A549 (cell line): ENCODE measurements at regions not wholly inside any gene's neighbourhood (a gene's known extent, or its start where the extent isn't known, plus 50 kb on each side); places are given as distances from the start of the nearest gene placed in this dataset.

Experiments
- ATAC-seq, 2 experiments: fragments of 200-7000 bp in 1 of 2; fragments of >200 bp in 1 of 2; cut with Nextera tagmentation in 1 of 2; cut with Tn5 transposase in 1 of 2; 3 replicates each; pipeline versions ENCODE4 v1.8.0 to v1.9.1; 2018 to 2020; ENCODE audit warnings: mild to moderate bottlenecking in 1 of 2, moderate library complexity in 1 of 2
- CTCF ChIA-PET: fragments of 300-600 bp; sonication (Branson Sonifier 250); formaldehyde crosslinking; extraction: SDS; loops from one replicate; lab custom pipeline; 2021; ENCODE audit warnings: antibody characterized with exemption, inconsistent platforms; lab: Yijun Ruan, JAX
- POLR2A ChIA-PET: fragments of 350-600 bp; formaldehyde crosslinking; extraction: SDS; loops from one replicate; lab custom pipeline; 2021; ENCODE audit warnings: antibody characterized with exemption, inconsistent platforms; lab: Yijun Ruan, JAX
- DNase-seq, 2 experiments: peaks; one replicate each; pipeline versions ENCODE4 v3.0.0 to v3.0.0-alpha.2; 2011 to 2016; ENCODE audit warnings: low read depth in 1 of 2, low spot score in 1 of 2
- FAIRE-seq: peaks from 2 replicates; lab custom pipeline; 2011; peaks lifted over from hg19 to GRCh38; lab: Jason Lieb, UNC
- H3K27ac ChIP-seq, 2 experiments: fragments of >200 bp; sonication (Bioruptor Twin); formaldehyde crosslinking; 3 replicates each; pipeline ENCODE4 v1.5.1; 2016 to 2017
- H3K4me1 ChIP-seq: fragments of >200 bp; sonication (Bioruptor Twin); formaldehyde crosslinking; 3 replicates; pipeline ENCODE4 v1.6.1; 2016
- H3K4me2 ChIP-seq: fragments of >200 bp; sonication (Bioruptor Twin); formaldehyde crosslinking; 3 replicates; pipeline ENCODE4 v1.6.1; 2016
- H3K4me3 ChIP-seq: fragments of >200 bp; sonication (Bioruptor Twin); formaldehyde crosslinking; 3 replicates; pipeline ENCODE4 v1.5.1; 2016
- H3K9me3 ChIP-seq: fragments of >200 bp; sonication (Bioruptor Twin); formaldehyde crosslinking; 3 replicates; pipeline ENCODE4 v1.6.1; 2016
- EHF ChIP-seq: fragments of 250-450 bp; sonication (Bioruptor Pico); IDR thresholded peaks from 2 replicates; pipeline ENCODE4 v1.5.0; 2020; ENCODE audit warnings: mild to moderate bottlenecking
- EP300 ChIP-seq, 2 experiments: fragments of >200 bp; sonication (Bioruptor Twin); formaldehyde crosslinking; IDR thresholded peaks; 2 replicates in 1 of 2; 3 replicates in 1 of 2; pipeline ENCODE4 v1.6.1; 2016 to 2017
- ESRRA ChIP-seq: fragments of 150-350 bp; IDR thresholded peaks from 2 replicates; pipeline ENCODE4 v1.6.1; 2014; ENCODE audit warnings: mild to moderate bottlenecking, low read length, borderline replicate concordance
- FOSB ChIP-seq: fragments of 250-450 bp; sonication (Bioruptor Pico); IDR thresholded peaks from 2 replicates; pipeline ENCODE4 v1.5.0; 2020; ENCODE audit warnings: mild to moderate bottlenecking, moderate library complexity
- FOXS1 ChIP-seq: fragments of 250-450 bp; sonication (Bioruptor Pico); IDR thresholded peaks from 2 replicates; pipeline ENCODE4 v1.5.0; 2020; ENCODE audit warnings: mild to moderate bottlenecking, moderate library complexity
- GATA3 ChIP-seq: IDR thresholded peaks from 2 replicates; pipeline ENCODE4 v1.6.1; 2012; ENCODE audit warnings: borderline replicate concordance
- KDM1A ChIP-seq: fragments of 200-600 bp; sonication (generic); IDR thresholded peaks from 2 replicates; pipeline ENCODE4 v1.6.1; 2016; ENCODE audit warnings: low read depth, mild to moderate bottlenecking
- KDM5A ChIP-seq: fragments of 200-600 bp; sonication (generic); IDR thresholded peaks from 2 replicates; pipeline ENCODE4 v1.6.1; 2016; ENCODE audit warnings: antibody characterized with exemption, mild to moderate bottlenecking
- MAFK ChIP-seq: fragments of 450-650 bp; IDR thresholded peaks from 2 replicates; pipeline ENCODE4 v1.6.1; 2014; ENCODE audit not compliant: partially characterized antibody
- MAZ ChIP-seq: fragments of 150-350 bp; IDR thresholded peaks from 2 replicates; pipeline ENCODE4 v1.6.1; 2014; ENCODE audit warnings: antibody characterized with exemption, low read depth, low read length, borderline replicate concordance
- MYC ChIP-seq: IDR thresholded peaks from 2 replicates; pipeline ENCODE4 v1.6.1; 2012; ENCODE audit warnings: mild to moderate bottlenecking, inconsistent platforms, low read length, improper control_type of control experiment, borderline replicate concordance
- PHF8 ChIP-seq: fragments of 200-600 bp; sonication (generic); IDR thresholded peaks from 2 replicates; pipeline ENCODE4 v1.6.1; 2016; ENCODE audit warnings: low read depth, mild to moderate bottlenecking, antibody characterized with exemption, moderate library complexity, borderline replicate concordance
- RARB ChIP-seq: fragments of 250-450 bp; sonication (Bioruptor Pico); IDR thresholded peaks from 2 replicates; pipeline ENCODE4 v1.8.0; 2021; ENCODE audit warnings: mild to moderate bottlenecking, moderate library complexity
- RNF2 ChIP-seq: fragments of 200-600 bp; sonication (generic); IDR thresholded peaks from 2 replicates; pipeline ENCODE4 v1.6.1; 2016; ENCODE audit warnings: low read depth, mild to moderate bottlenecking, antibody characterized with exemption, moderate library complexity, borderline replicate concordance
- TP53 ChIP-seq: fragments of 250-450 bp; sonication (Bioruptor Pico); IDR thresholded peaks from 2 replicates; pipeline ENCODE4 v1.5.0; 2021; ENCODE audit warnings: mild to moderate bottlenecking, moderate library complexity
- ZC3H11A ChIP-seq: fragments of 450-650 bp; IDR thresholded peaks from 2 replicates; pipeline ENCODE4 v1.6.1; 2014; ENCODE audit warnings: antibody characterized with exemption, mild to moderate bottlenecking
- ZNF302 ChIP-seq: fragments of 250-450 bp; sonication (Bioruptor Pico); IDR thresholded peaks from 2 replicates; pipeline ENCODE4 v1.9.0; 2021; ENCODE audit warnings: inconsistent platforms, mild to moderate bottlenecking, moderate library complexity
- ZSCAN20 ChIP-seq: fragments of 250-450 bp; sonication (Bioruptor Pico); IDR thresholded peaks from 2 replicates; pipeline ENCODE4 v1.8.0; 2022; ENCODE audit warnings: mild to moderate bottlenecking, moderate library complexity
- WGBS: methylation state at CpG from one replicate; pipeline ENCODE4 v1.1.6; 2017; ENCODE audit errors: missing lambda C conversion rate; 5-methylcytosine and 5-hydroxymethylcytosine counted together
- TF ChIP-seq, protein P1 (sequence below): fragments of 250-450 bp; sonication (Bioruptor Pico); IDR thresholded peaks from 2 replicates; pipeline ENCODE4 v1.5.0; 2020; ENCODE audit warnings: low read depth, mild to moderate bottlenecking, moderate library complexity
- TF ChIP-seq, protein P2 (sequence below): fragments of >200 bp; sonication (Bioruptor Twin); formaldehyde crosslinking; IDR thresholded peaks from 3 replicates; pipeline ENCODE4 v1.5.1; 2016

DNA sequence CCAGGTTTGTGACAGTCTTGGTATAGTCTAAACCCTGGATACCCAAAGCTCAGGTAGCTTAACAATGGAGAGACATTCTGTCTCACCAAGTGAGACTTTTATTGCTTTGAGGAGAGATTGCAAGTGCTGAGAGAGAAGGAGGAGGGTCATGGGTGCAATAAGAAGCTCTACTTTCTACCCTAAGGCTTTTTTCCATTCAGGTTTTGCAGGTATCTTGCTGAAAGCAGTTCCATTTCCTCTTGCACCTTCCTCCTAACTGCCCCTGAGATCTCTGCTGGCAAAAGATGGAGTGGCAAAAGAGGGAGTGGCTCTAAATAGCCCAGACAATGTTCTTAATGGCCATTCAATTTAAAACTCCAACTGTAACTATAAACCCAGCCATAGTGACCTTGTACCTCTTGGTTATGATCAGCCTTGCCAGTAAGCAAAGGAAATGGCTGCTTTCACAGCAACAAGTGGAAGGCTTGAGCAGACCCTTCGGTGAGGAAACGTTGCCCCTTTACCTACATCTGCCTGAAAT is 105.6 kb upstream of the CPEB2 start:
- H3K27ac ChIP-seq: no peak overlapping the region
- CTCF ChIA-PET: no interaction called here
- no peak for ATAC-seq
- WGBS: 86% methylated on average over 2 of the region's 2 CpGs
- TF ChIP-seq EP300 (IDR thresholded peaks at IDR 0.05) (no peak), ZC3H11A (no peak), ESRRA (no peak), RNF2 (no peak)
- TF ChIP-seq, protein P1, sequence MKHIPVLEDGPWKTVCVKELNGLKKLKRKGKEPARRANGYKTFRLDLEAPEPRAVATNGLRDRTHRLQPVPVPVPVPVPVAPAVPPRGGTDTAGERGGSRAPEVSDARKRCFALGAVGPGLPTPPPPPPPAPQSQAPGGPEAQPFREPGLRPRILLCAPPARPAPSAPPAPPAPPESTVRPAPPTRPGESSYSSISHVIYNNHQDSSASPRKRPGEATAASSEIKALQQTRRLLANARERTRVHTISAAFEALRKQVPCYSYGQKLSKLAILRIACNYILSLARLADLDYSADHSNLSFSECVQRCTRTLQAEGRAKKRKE (CRISPR knock-in tag): no peak
- H3K4me1 ChIP-seq: no peaks in the 10 kb centered on the region
- H3K9me3 ChIP-seq: no peaks in the 10 kb centered on the region; the same call in 2 of the 3 replicates
- no peak for FAIRE-seq
- POLR2A ChIA-PET: no interaction called here
- no peak for DNase-seq
- no peak overlapping the region for H3K4me2 ChIP-seq
- H3K4me3 ChIP-seq: no peak overlapping the region

DNA sequence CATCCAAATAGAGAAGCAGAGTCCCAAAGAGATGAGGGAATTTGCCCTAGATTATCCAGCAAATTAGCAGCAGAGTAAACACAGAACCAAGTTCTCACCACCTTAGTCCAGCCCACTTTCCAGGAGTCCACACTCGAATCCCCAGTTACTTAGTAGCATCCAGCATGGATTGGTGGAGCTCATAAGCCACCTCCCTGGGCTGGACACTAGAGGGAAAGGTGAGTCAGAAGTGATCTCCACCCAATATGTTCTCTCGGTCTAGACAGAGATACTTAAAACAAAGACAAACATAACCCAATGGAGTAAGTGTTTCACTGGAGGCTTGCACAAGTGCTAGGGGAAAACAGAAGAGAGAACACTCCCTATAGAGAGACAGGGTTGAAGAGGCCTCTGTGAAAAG is 105.1 kb upstream of the CPEB2 start:
- no peak for FAIRE-seq

DNA sequence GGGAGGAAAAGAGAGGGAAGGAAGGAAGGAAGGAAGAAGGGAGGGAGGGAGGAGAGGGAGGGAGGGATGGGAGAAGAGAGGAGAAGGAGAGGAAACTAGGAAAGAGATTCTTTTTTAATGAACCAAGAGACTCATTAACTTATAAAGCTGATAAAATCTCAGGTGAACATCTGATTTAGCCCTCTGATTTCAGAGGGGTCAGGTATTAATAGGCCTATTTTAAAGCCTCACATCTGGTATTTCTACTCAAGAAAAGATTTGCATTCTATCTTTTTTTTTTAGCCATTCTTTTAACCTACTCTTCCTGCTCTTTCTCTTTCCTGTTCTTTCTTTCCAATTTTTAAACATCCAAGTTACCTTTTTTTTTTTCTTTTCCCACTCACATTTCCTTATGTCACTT is 103.3 kb upstream of the CPEB2 start:
- Histone ChIP-seq H3K4me2 (no peak overlapping the region), H3K4me1 (no peaks in the 10 kb centered on the region), H3K9me3 (no peaks in the 10 kb centered on the region), H3K4me3 (no peak overlapping the region), H3K27ac (no peak overlapping the region)
- TF ChIP-seq PHF8 (no peak), EHF (CRISPR knock-in tag) (no peak), MAZ (no peak), ZNF302 (CRISPR knock-in tag) (no peak), ZC3H11A (no peak), MYC (no peak), TP53 (CRISPR knock-in tag) (no peak), FOSB (CRISPR knock-in tag) (no peak), RARB (CRISPR knock-in tag) (no peak), MAFK (no peak)
- TF ChIP-seq, protein P2, sequence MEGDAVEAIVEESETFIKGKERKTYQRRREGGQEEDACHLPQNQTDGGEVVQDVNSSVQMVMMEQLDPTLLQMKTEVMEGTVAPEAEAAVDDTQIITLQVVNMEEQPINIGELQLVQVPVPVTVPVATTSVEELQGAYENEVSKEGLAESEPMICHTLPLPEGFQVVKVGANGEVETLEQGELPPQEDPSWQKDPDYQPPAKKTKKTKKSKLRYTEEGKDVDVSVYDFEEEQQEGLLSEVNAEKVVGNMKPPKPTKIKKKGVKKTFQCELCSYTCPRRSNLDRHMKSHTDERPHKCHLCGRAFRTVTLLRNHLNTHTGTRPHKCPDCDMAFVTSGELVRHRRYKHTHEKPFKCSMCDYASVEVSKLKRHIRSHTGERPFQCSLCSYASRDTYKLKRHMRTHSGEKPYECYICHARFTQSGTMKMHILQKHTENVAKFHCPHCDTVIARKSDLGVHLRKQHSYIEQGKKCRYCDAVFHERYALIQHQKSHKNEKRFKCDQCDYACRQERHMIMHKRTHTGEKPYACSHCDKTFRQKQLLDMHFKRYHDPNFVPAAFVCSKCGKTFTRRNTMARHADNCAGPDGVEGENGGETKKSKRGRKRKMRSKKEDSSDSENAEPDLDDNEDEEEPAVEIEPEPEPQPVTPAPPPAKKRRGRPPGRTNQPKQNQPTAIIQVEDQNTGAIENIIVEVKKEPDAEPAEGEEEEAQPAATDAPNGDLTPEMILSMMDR: no peak
- TF ChIP-seq, all 56 proteins: peak for 0
- POLR2A ChIA-PET: no interaction called here
- FAIRE-seq (no peak), DNase-seq (no peak), ATAC-seq (no peak)
- CTCF ChIA-PET: no interaction called here

More for the DNA sequence above, 105.1 kb upstream of the CPEB2 start:
- ChIA-PET POLR2A (no interaction called here), CTCF (no interaction called here)
- H3K9me3 ChIP-seq: no peaks in the 10 kb centered on the region
- ATAC-seq (peak; percentile 50 to 79; a peak in 4 of 6 replicates), DNase-seq (peak; percentile 8 to 50)
- no peaks in the 10 kb centered on the region for H3K4me1 ChIP-seq
- no peak overlapping the region for H3K27ac ChIP-seq
- WGBS: 24% methylated on average over 2 of the region's 2 CpGs
- TF ChIP-seq FOSB (CRISPR knock-in tag) (no peak), ZSCAN20 (CRISPR knock-in tag) (no peak), KDM1A (no peak), GATA3 (no peak), FOXS1 (CRISPR knock-in tag) (no peak), TP53 (CRISPR knock-in tag) (no peak), KDM5A (no peak)
- TF ChIP-seq, protein P2: no peak
- H3K4me3 ChIP-seq: no peak overlapping the region
- H3K4me2 ChIP-seq: no peak overlapping the region
